Stimulated activated naive B cell treated with anti-CD40 and anti-IgM and Interleukin-4, amounts not matched to agents 10 μg/mL and 1 μg/mL and 100 μg/mL, for 72 hours (primary cell): ENCODE measurements at regions not wholly inside any gene's neighbourhood (a gene's known extent, or its start where the extent isn't known, plus 50 kb on each side); places are given as distances from the start of the nearest gene placed in this dataset.

Experiments used
- ATAC-seq, 2 donors: fragments of 150-1000 bp; cut with Tn5 transposase; replicated peaks; 2 replicates each; pipeline ENCODE4 v1.10.0; 2021; ENCODE audit warnings: moderate library complexity in 1 of 2
- DNase-seq: peaks from one replicate; pipeline ENCODE4 v3.0.0; 2021
- H3K27ac Mint-ChIP-seq: one replicate; pipeline ENCODE4 v1.8.0; 2022; ENCODE audit warnings: mild to moderate bottlenecking, mixed read lengths
- H3K27me3 Mint-ChIP-seq, 2 donors: one replicate each; pipeline ENCODE4 v1.8.0; 2022; ENCODE audit warnings: mixed read lengths in 2 of 2
- H3K36me3 Mint-ChIP-seq, 2 donors: one replicate each; pipeline ENCODE4 v1.8.0; 2022; ENCODE audit warnings: mixed read lengths in 2 of 2, mild to moderate bottlenecking in 1 of 2
- H3K4me1 Mint-ChIP-seq, 2 donors: one replicate each; pipeline ENCODE4 v1.8.0; 2022; ENCODE audit warnings: mixed read lengths in 2 of 2, mild to moderate bottlenecking in 1 of 2
- H3K4me3 Mint-ChIP-seq, 2 donors: one replicate each; pipeline ENCODE4 v1.8.0; 2022; ENCODE audit warnings: mild to moderate bottlenecking in 2 of 2, mixed read lengths in 2 of 2, moderate library complexity in 1 of 2
- H3K9me3 Mint-ChIP-seq, 2 donors: one replicate each; pipeline ENCODE4 v1.8.0; 2022; ENCODE audit warnings: mixed read lengths in 2 of 2, mild to moderate bottlenecking in 1 of 2

- H3K27me3 Mint-ChIP-seq, result no peaks in the 10 kb centered on the region
- DNase-seq (no peak), ATAC-seq (peak; percentile 78 to 89)
- H3K4me1 Mint-ChIP-seq, result peaks cover 5 to 15% of the 10 kb centered on the region in 2 donors
- peak overlapping the region; percentile 14 for H3K27ac Mint-ChIP-seq
- H3K4me3 Mint-ChIP-seq, result no peak overlapping the region
- H3K36me3 Mint-ChIP-seq, result no peaks in the 10 kb centered on the region
- no peaks in the 10 kb centered on the region for H3K9me3 Mint-ChIP-seq
Measured at GRCh38 chr12:89135976-89136634, 216.2 kb downstream of the DUSP6 start.

GRCh38 chr12:89134213-89134770, 218.0 kb downstream of the DUSP6 start:
- ATAC-seq, result no peak
- Mint-ChIP-seq H3K27me3 (no peaks in the 10 kb centered on the region), H3K27ac (no peak overlapping the region), H3K4me1 (peaks cover 5 to 15% of the 10 kb centered on the region in 2 donors), H3K9me3 (no peaks in the 10 kb centered on the region), H3K36me3 (no peaks in the 10 kb centered on the region), H3K4me3 (no peak overlapping the region)
- no peak for DNase-seq

GRCh38 chr12:89129167-89129870, 223.0 kb downstream of the DUSP6 start:
- H3K36me3 Mint-ChIP-seq, result no peaks in the 10 kb centered on the region
- no peak for DNase-seq
- no peaks in the 10 kb centered on the region for H3K9me3 Mint-ChIP-seq
- H3K4me3 Mint-ChIP-seq, result no peak overlapping the region
- H3K27ac Mint-ChIP-seq, result no peak overlapping the region
- H3K4me1 Mint-ChIP-seq, result no peaks in the 10 kb centered on the region
- H3K27me3 Mint-ChIP-seq, result no peaks in the 10 kb centered on the region
- ATAC-seq, result no peak

GRCh38 chr12:89126712-89127111, 225.6 kb downstream of the DUSP6 start:
- Mint-ChIP-seq H3K4me1 (no peaks in the 10 kb centered on the region), H3K9me3 (no peaks in the 10 kb centered on the region), H3K4me3 (no peak overlapping the region), H3K27ac (no peak overlapping the region), H3K27me3 (no peaks in the 10 kb centered on the region), H3K36me3 (no peaks in the 10 kb centered on the region)
- no peak for DNase-seq
- no peak for ATAC-seq

GRCh38 chr12:89122852-89123251, 229.4 kb downstream of the DUSP6 start:
- Mint-ChIP-seq H3K36me3 (no peaks in the 10 kb centered on the region), H3K27me3 (no peaks in the 10 kb centered on the region), H3K27ac (no peak overlapping the region), H3K4me1 (peaks cover 0 to under 1% of the 10 kb centered on the region in 2 donors), H3K9me3 (peaks cover 0 to 2% of the 10 kb centered on the region in 2 donors), H3K4me3 (no peak overlapping the region)
- no peak for ATAC-seq
- no peak for DNase-seq

- no peaks in the 10 kb centered on the region for H3K27me3 Mint-ChIP-seq
- H3K27ac Mint-ChIP-seq, result no peak overlapping the region
- peaks cover 0 to 2% of the 10 kb centered on the region in 2 donors for H3K9me3 Mint-ChIP-seq
- DNase-seq, result no peak
- H3K4me3 Mint-ChIP-seq, result no peak overlapping the region
- H3K4me1 Mint-ChIP-seq, result peaks cover 5 to 6% of the 10 kb centered on the region in 2 donors
- H3K36me3 Mint-ChIP-seq, result no peaks in the 10 kb centered on the region
- ATAC-seq, result no peak
Measured at GRCh38 chr12:89117448-89118034, 234.8 kb downstream of the DUSP6 start.

GRCh38 chr12:89111964-89112363, 240.3 kb downstream of the DUSP6 start:
- ATAC-seq (no peak), DNase-seq (no peak)
- no peaks in the 10 kb centered on the region for H3K27me3 Mint-ChIP-seq
- H3K36me3 Mint-ChIP-seq, result no peaks in the 10 kb centered on the region
- H3K9me3 Mint-ChIP-seq, result no peaks in the 10 kb centered on the region
- H3K4me3 Mint-ChIP-seq, result no peak overlapping the region
- H3K4me1 Mint-ChIP-seq, result no peaks in the 10 kb centered on the region
- no peak overlapping the region for H3K27ac Mint-ChIP-seq

- no peaks in the 10 kb centered on the region for H3K36me3 Mint-ChIP-seq
Measured at GRCh38 chr12:89108265-89108664, 244.0 kb downstream of the DUSP6 start.

GRCh38 chr12:89106950-89107349, 245.4 kb downstream of the DUSP6 start:
- Mint-ChIP-seq H3K4me3 (no peak overlapping the region), H3K27me3 (no peaks in the 10 kb centered on the region), H3K4me1 (no peaks in the 10 kb centered on the region), H3K36me3 (no peaks in the 10 kb centered on the region), H3K27ac (no peak overlapping the region), H3K9me3 (no peaks in the 10 kb centered on the region)
- ATAC-seq (no peak), DNase-seq (no peak)

More at GRCh38 chr12:89108265-89108664, 244.0 kb downstream of the DUSP6 start:
- H3K4me1 Mint-ChIP-seq, result no peaks in the 10 kb centered on the region
- H3K27me3 Mint-ChIP-seq, result no peaks in the 10 kb centered on the region
- no peaks in the 10 kb centered on the region for H3K9me3 Mint-ChIP-seq
- DNase-seq (no peak), ATAC-seq (no peak)
- H3K4me3 Mint-ChIP-seq, result no peak overlapping the region
- no peak overlapping the region for H3K27ac Mint-ChIP-seq

GRCh38 chr12:89105243-89105642, 247.1 kb downstream of the DUSP6 start:
- DNase-seq, result no peak
- Mint-ChIP-seq H3K4me3 (no peak overlapping the region), H3K27ac (no peak overlapping the region), H3K36me3 (no peaks in the 10 kb centered on the region), H3K4me1 (no peaks in the 10 kb centered on the region), H3K27me3 (no peaks in the 10 kb centered on the region), H3K9me3 (no peaks in the 10 kb centered on the region)
- no peak for ATAC-seq

GRCh38 chr12:89103831-89104230, 248.5 kb downstream of the DUSP6 start:
- no peak overlapping the region for H3K4me3 Mint-ChIP-seq
- H3K9me3 Mint-ChIP-seq, result no peaks in the 10 kb centered on the region
- no peak overlapping the region for H3K27ac Mint-ChIP-seq
- H3K4me1 Mint-ChIP-seq, result no peaks in the 10 kb centered on the region
- H3K36me3 Mint-ChIP-seq, result no peaks in the 10 kb centered on the region
- ATAC-seq (no peak), DNase-seq (no peak)
- H3K27me3 Mint-ChIP-seq, result no peaks in the 10 kb centered on the region

GRCh38 chr12:89101440-89101839, 250.9 kb downstream of the DUSP6 start:
- no peaks in the 10 kb centered on the region for H3K4me1 Mint-ChIP-seq
- ATAC-seq (no peak), DNase-seq (no peak)
- no peak overlapping the region for H3K4me3 Mint-ChIP-seq
- no peaks in the 10 kb centered on the region for H3K36me3 Mint-ChIP-seq
- H3K27ac Mint-ChIP-seq, result no peak overlapping the region
- no peaks in the 10 kb centered on the region for H3K9me3 Mint-ChIP-seq
- no peaks in the 10 kb centered on the region for H3K27me3 Mint-ChIP-seq

- DNase-seq, result no peak
- no peaks in the 10 kb centered on the region for H3K27me3 Mint-ChIP-seq
Measured at GRCh38 chr12:89098441-89099112, 253.7 kb downstream of the DUSP6 start.

GRCh38 chr12:89092297-89092696, 260.0 kb downstream of the DUSP6 start:
- Mint-ChIP-seq H3K4me3 (no peak overlapping the region), H3K36me3 (peaks cover 9 to 14% of the 10 kb centered on the region in 2 donors), H3K9me3 (peaks cover 10 to 12% of the 10 kb centered on the region in 2 donors), H3K27me3 (peaks cover 0 to 4% of the 10 kb centered on the region in 2 donors), H3K27ac (peak overlapping the region; percentile 57), H3K4me1 (peaks cover 5% of the 10 kb centered on the region in 2 donors)
- no peak for DNase-seq
- peak in 1 of 2 donors; percentile 48 for ATAC-seq

More at GRCh38 chr12:89098441-89099112, 253.7 kb downstream of the DUSP6 start:
- ATAC-seq, result no peak
- H3K27ac Mint-ChIP-seq, result no peak overlapping the region
- no peaks in the 10 kb centered on the region for H3K4me1 Mint-ChIP-seq
- no peaks in the 10 kb centered on the region for H3K9me3 Mint-ChIP-seq
- no peaks in the 10 kb centered on the region for H3K36me3 Mint-ChIP-seq
- H3K4me3 Mint-ChIP-seq, result no peak overlapping the region
